Nucleus accumbens (tissue), 56 donors: ENCODE measurements at regions not wholly inside any gene's neighbourhood (a gene's known extent, or its start where the extent isn't known, plus 50 kb on each side); places are given as distances from the start of the nearest gene placed in this dataset.

ENCODE experiments used
- DNase-seq, 56 donors: peaks; one replicate each; lab custom pipeline; 2025; lab: John Stamatoyannopoulos, UW

DNA sequence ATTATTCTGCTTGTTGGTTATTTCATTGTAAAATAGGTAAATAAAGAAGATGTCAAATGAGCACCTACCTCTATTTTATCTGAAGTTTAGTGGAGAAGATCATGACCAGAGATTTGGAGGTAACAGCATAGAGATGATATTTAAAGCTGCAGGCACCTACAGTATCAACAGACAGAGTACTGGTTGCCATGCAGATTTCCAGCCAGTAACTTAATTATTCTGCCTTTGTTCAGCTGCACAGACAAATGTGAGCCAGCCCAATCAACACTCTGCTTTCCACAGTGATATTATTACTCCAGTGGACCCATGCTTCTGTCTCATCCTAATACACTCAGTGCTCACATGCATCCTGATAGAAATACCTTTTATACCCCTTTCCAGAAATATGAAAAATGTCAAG is 348.5 kb upstream of the RGS6 start:
- DNase-seq: no peak

DNA sequence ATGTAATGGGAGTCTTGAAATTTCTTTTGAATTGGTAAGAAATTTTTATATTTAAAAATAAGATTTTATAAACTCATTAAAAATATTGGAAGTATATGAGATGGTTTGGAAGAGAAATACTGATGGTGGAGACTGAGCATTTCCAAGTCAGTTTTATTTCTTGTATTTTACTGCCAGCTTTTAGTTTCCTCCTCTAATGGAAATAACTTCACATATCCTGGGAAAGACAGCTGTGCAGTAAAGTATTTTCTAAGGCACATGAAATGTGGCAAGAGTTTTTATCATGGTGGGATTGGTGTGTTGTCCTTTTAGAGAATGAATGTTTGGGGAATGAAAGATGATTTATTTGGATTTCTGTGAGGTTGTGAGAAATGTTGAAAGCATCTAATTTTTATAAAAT is 346.9 kb upstream of the RGS6 start:
- no peak for DNase-seq

- DNase-seq: peak in 44 of 56 donors; percentile 6 to 74 (median 35)
These were observed 345.9 kb upstream of the RGS6 start for GRCh38 chr14:71586131-71586897.

DNA sequence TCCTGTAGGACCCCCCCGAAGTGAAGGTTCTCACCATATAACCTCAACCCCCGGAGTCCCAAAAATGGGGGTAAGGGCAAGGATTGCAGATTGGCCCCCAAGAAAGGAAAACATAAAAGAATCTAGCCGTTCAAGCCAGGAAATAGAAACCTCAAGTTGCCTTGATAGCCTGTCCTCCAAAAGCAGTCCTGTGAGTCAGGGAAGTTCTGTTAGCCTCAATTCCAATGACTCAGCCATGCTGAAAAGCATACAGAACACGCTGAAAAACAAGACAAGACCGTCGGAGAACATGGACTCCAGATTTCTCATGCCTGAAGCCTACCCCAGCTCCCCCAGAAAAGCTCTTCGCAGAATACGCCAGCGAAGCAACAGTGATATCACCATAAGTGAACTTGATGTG is 344.2 kb upstream of the RGS6 start:
- no peak for DNase-seq

DNA sequence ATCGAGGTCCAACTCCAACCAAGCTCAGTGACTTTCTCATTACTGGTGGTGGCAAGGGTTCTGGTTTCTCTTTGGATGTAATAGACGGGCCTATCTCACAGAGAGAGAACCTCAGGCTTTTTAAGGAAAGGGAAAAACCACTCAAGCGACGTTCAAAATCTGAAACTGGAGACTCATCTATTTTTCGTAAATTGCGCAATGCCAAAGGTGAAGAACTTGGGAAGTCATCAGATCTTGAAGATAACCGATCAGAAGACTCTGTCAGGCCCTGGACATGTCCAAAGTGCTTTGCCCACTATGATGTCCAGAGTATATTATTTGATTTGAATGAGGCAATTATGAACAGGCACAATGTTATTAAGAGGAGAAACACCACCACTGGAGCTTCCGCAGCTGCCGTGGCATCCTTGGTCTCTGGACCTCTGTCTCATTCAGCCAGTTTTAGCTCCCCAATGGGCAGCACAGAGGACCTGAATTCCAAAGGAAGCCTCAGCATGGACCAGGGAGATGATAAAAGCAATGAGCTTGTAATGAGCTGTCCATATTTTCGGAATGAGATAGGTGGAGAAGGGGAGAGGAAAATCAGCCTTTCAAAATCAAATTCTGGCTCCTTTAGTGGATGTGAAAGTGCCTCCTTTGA is 343.5 kb upstream of the RGS6 start:
- DNase-seq: no peak

GRCh38 chr14:71589609-71590008 is 342.6 kb upstream of the RGS6 start:
- no peak for DNase-seq

- DNase-seq: no peak
These were observed 342.1 kb upstream of the RGS6 start for GRCh38 chr14:71590131-71590530.

- no peak for DNase-seq
These were observed 341.0 kb upstream of the RGS6 start for GRCh38 chr14:71591231-71591630.

- DNase-seq: no peak
These were observed 340.3 kb upstream of the RGS6 start for GRCh38 chr14:71591929-71592328.

DNA sequence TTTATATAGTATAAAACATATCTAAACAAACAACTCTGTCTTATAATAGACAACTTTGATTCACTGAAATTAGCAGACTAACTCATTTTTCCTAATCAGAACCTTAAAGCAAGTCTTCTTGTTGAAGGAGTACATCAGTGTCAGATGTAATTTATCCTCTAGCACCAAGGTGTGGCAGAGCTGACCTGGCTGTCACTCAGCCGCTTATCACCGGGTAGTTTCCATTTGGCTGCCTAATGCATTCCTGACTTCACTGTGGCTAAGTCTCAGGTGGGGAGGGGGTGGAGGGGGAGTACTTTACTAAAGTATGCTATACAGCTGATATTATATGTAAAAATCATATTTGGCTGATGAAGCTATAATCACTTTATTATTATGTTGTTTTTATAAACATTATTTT is 339.9 kb upstream of the RGS6 start:
- DNase-seq: no peak

DNA sequence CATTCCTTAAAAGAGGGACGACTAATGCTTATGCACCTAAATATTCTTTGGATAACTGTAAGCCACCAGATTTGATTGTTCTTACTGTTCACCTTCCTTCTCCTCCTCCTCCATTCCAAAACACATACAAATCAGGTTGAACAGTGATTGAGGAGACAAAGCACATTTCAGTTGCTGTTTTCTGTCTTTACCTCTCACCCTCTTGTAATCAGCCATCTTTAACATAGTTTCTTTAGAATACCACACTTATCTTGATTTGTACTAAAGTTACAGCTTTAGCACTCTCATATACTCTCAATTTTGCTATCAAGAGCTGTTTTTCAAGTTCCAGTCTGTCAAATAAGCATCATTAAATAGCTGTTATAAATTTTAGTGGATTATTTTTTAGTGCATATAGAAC is 338.3 kb upstream of the RGS6 start:
- no peak for DNase-seq

GRCh38 chr14:71594821-71595220 is 337.4 kb upstream of the RGS6 start:
- DNase-seq: peak in 5 of 56 donors; percentile 10 to 58 (median 20)

DNA sequence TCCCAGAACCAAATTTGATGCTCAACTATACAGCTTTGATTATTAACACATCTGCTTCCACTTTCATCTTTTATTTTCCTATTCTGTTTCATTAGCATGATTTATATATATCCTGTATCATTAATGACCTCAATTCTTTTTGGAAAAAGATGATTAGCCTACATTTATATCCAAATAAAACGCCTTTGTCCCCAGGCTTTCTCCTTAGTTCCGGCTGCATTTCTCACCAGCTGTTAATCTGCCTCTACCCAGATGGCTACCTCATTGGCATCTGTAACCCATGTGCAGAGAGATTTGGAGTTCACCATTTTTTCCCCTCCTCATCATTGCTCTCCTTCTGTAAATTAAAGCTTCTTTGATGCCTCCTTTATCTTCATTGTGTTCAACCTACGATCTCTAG is 336.8 kb upstream of the RGS6 start:
- DNase-seq: no peak

- no peak for DNase-seq
These were observed 334.8 kb upstream of the RGS6 start for GRCh38 chr14:71597287-71597920.

DNA sequence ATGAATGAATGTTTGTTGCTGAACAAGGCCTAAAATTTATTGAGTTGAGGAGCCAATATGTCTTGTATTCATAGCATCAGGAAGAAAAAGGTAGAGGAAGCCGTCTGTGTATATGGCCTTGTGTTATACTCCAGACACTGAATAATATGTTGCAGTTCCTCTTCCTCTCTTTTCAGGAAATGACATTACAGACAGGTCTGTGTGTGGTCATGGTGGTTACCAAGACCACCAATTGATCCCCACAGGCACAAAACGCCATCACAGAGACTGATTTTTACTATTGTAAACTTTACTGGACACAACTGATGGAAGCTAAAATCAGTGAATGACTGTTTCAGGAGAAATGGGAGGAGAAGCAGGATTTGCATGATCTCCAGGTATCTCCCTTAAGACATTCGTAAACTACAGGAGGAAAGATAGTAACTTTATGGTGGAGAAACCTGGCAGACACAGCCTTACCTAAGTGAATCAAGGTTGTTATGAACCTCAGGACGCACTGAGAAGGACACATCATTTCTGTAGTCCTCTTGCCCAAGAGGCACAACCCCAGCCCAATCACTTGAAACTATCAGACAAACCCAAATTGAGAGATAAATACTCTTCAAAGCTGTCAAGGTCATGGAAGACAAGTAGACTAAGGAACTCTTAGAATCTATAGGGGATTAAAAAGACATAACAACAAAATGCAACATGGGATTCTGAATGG is 334.1 kb upstream of the RGS6 start:
- no peak for DNase-seq

DNA sequence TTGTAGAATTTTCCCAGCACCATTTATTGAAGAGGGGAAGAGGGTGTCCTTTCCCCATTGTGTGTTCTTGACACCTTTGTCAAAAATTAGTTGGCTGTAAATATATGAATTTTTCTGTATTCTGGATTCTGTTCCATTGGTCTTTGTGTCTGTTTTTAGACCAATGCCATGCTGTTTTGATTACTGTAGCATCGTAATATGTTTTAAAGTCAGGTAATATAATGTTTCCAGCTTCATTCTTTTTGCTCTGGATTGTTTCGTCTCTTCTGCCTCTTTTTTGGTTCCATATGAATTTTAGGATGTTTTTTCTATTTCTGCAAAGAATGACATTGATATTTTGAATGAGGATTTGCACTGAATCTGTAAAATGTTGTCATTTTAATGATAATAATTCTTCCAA is 331.9 kb upstream of the RGS6 start:
- DNase-seq: no peak

DNA sequence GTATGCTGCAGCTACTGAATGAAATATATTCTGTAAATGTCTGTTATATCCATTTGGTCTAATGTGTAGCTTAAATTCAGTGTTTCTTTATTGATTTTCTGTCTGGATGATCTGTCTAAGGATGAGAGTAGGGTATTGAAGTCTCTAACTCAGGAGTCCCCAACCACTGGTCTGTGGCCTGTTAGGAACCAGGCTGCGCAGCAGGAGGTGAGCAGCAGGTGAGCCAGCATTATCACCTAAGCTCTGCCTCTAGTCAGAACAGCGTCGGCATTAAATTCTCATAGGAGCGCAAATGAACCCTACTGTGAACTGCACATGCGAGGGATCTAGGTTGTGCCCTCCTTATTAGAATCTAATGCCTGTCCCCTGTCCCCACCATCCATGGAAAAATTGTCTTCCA is 329.7 kb upstream of the RGS6 start:
- DNase-seq: no peak

GRCh38 chr14:71604231-71604630 is 328.0 kb upstream of the RGS6 start:
- DNase-seq: no peak

DNA sequence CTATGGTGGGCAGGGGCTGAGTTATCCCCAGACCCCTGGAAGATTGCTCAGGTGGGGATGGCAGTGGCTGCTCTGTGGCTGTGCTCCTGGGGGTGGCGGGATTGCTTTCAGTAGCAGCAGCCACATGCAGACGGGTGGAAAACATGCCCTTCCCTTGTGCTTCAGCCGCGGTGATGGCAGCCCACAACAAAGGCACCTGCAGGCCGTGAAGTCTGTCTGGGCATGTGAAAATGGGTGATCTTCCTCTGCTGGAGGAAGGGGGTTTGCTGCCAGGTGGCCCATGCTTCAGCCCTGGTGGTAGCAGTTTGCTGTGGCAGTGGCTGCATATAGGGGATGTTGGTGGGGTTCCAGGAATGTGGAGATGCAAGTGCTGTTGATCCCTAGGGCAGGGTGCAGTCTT is 326.2 kb upstream of the RGS6 start:
- DNase-seq: no peak

DNA sequence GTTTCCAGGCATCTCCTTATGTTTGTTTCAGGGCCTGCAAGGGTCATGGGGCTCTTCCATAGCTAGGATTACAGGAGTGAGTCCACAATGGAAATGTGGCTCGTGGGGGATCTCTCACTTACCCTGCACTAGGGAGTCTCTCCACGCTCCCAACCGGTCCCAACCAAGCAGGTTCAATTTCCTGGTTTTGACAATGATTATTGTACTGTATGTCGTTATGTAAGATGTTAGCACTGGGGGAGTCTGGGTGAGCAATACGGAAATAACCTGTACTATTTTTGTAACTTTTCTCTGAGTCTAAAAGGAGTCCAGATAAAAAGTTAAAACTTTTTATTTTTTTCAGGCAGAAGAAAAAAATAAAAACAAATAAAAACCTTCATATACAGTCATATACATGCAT is 325.7 kb upstream of the RGS6 start:
- peak in 1 of 56 donors; percentile 16 for DNase-seq

- no peak for DNase-seq
These were observed 325.2 kb upstream of the RGS6 start for GRCh38 chr14:71607056-71607455.
